ENCODE measurements at regions not wholly inside any gene's neighbourhood (a gene's known extent, or its start where the extent isn't known, plus 50 kb on each side); places are given as distances from the start of the nearest gene placed in this dataset.

- intact Hi-C loops (cut with micrococcal nuclease; ENCODE audit: unreplicated experiment) = no loop called here
- H3K27me3 Mint-ChIP-seq (ENCODE audit: insufficient read depth, unreplicated experiment) = peaks cover 3% of the 10 kb centered on the region
- CTCF ChIA-PET = no interaction called here
These were observed 1677.3 kb upstream of the TENM3 start for GRCh38 chr4:180565856-180566431.

GRCh38 chr4:180566492-180566891 lies 1676.7 kb upstream of the TENM3 start:
- BruUV-seq (replicated peaks) = no TSS peak
- H3K4me3 Mint-ChIP-seq (ENCODE audit: unreplicated experiment) = no peak overlapping the region
- TF ChIP-seq CTCF (IDR thresholded peaks at IDR 0.05; ENCODE audit: insufficient read depth in 1 of 2, low read depth in 1 of 2, low read length in 1 of 2, severe bottlenecking in 1 of 2, unreplicated experiment in 1 of 2) = no peak

More at GRCh38 chr4:180565856-180566431, 1677.3 kb upstream of the TENM3 start:
- Mint-ChIP-seq H3K4me1 (ENCODE audit: low read depth, unreplicated experiment) (no peaks in the 10 kb centered on the region), H3K27ac (ENCODE audit: unreplicated experiment) (no peak overlapping the region), H3K36me3 (ENCODE audit: insufficient read depth, unreplicated experiment) (no peaks in the 10 kb centered on the region), H3K4me3 (ENCODE audit: unreplicated experiment) (no peak overlapping the region), H3K9me3 (ENCODE audit: unreplicated experiment) (peaks cover 10% of the 10 kb centered on the region)
- no peak for DNase-seq
- Histone ChIP-seq H3K27me3 (replicated peaks; ENCODE audit: control insufficient read depth, insufficient read depth, low read length) (no peaks in the 10 kb centered on the region), H3K4me1 (no peaks in the 10 kb centered on the region), H3K9me3 (no peaks in the 10 kb centered on the region), H3K36me3 (ENCODE audit: control insufficient read depth, insufficient read depth, low read length) (no peaks in the 10 kb centered on the region), H3K4me3 (ENCODE audit: low read depth, low read length) (no peak overlapping the region)
- TF ChIP-seq CTCF (IDR thresholded peaks at IDR 0.05; ENCODE audit: insufficient read depth in 1 of 2, low read depth in 1 of 2, low read length in 1 of 2, severe bottlenecking in 1 of 2, unreplicated experiment in 1 of 2) = no peak
- POLR2A ChIA-PET = no interaction called here
- no TSS peak for BruUV-seq (replicated peaks)

GRCh38 chr4:180567080-180567479 lies 1676.1 kb upstream of the TENM3 start:
- POLR2A ChIA-PET = no interaction called here
- peaks cover 10% of the 10 kb centered on the region for H3K9me3 Mint-ChIP-seq (ENCODE audit: unreplicated experiment)
- H3K27ac Mint-ChIP-seq (ENCODE audit: unreplicated experiment) = no peak overlapping the region

More at GRCh38 chr4:180566492-180566891, 1676.7 kb upstream of the TENM3 start:
- Mint-ChIP-seq H3K27ac (ENCODE audit: unreplicated experiment) (no peak overlapping the region), H3K4me1 (ENCODE audit: low read depth, unreplicated experiment) (no peaks in the 10 kb centered on the region), H3K36me3 (ENCODE audit: insufficient read depth, unreplicated experiment) (no peaks in the 10 kb centered on the region), H3K27me3 (ENCODE audit: insufficient read depth, unreplicated experiment) (peaks cover 4% of the 10 kb centered on the region), H3K9me3 (ENCODE audit: unreplicated experiment) (peaks cover 10% of the 10 kb centered on the region)
- POLR2A ChIA-PET = no interaction called here
- H3K36me3 ChIP-seq (ENCODE audit: control insufficient read depth, insufficient read depth, low read length) = no peaks in the 10 kb centered on the region
- intact Hi-C loops (cut with micrococcal nuclease; ENCODE audit: unreplicated experiment) = no loop called here
- CTCF ChIA-PET = no interaction called here
- no peaks in the 10 kb centered on the region for H3K9me3 ChIP-seq
- no peaks in the 10 kb centered on the region for H3K27me3 ChIP-seq (replicated peaks; ENCODE audit: control insufficient read depth, insufficient read depth, low read length)
- no peaks in the 10 kb centered on the region for H3K4me1 ChIP-seq
- no peak for DNase-seq
- H3K4me3 ChIP-seq (ENCODE audit: low read depth, low read length) = no peak overlapping the region

More at GRCh38 chr4:180567080-180567479, 1676.1 kb upstream of the TENM3 start:
- no peak for TF ChIP-seq CTCF (IDR thresholded peaks at IDR 0.05; ENCODE audit: insufficient read depth in 1 of 2, low read depth in 1 of 2, low read length in 1 of 2, severe bottlenecking in 1 of 2, unreplicated experiment in 1 of 2)
- Histone ChIP-seq H3K27me3 (replicated peaks; ENCODE audit: control insufficient read depth, insufficient read depth, low read length) (no peaks in the 10 kb centered on the region), H3K4me1 (no peaks in the 10 kb centered on the region), H3K9me3 (no peaks in the 10 kb centered on the region), H3K4me3 (ENCODE audit: low read depth, low read length) (no peak overlapping the region), H3K36me3 (ENCODE audit: control insufficient read depth, insufficient read depth, low read length) (no peaks in the 10 kb centered on the region)
- no peak overlapping the region for H3K4me3 Mint-ChIP-seq (ENCODE audit: unreplicated experiment)
- intact Hi-C loops (cut with micrococcal nuclease; ENCODE audit: unreplicated experiment) = no loop called here
- peaks cover 4% of the 10 kb centered on the region for H3K27me3 Mint-ChIP-seq (ENCODE audit: insufficient read depth, unreplicated experiment)
- CTCF ChIA-PET = no interaction called here
- BruUV-seq (replicated peaks) = no TSS peak
- DNase-seq = no peak
- H3K4me1 Mint-ChIP-seq (ENCODE audit: low read depth, unreplicated experiment) = no peaks in the 10 kb centered on the region
- H3K36me3 Mint-ChIP-seq (ENCODE audit: insufficient read depth, unreplicated experiment) = no peaks in the 10 kb centered on the region

All from Caco-2 (cell line).